Panc1 (cell line): ENCODE measurements at regions not wholly inside any gene's neighbourhood (a gene's known extent, or its start where the extent isn't known, plus 50 kb on each side); places are given as distances from the start of the nearest gene placed in this dataset.

Experiments
- ATAC-seq: fragments of 200-7000 bp; cut with Tn5 transposase; 2 replicates; pipeline ENCODE4 v1.9.1; 2020; ENCODE audit warnings: mild to moderate bottlenecking, moderate library complexity
- BruUV-seq: library from RNA; stranded (reverse); fragments of 400-500 nt; replicated peaks from 2 replicates; lab custom pipeline; 2021; lab: Mats Ljungman, UMichigan
- CTCF ChIA-PET: fragments of 300-600 bp; sonication (Branson Sonifier 250); formaldehyde crosslinking; loops from one replicate; lab custom pipeline; 2022; ENCODE audit warnings: antibody characterized with exemption; lab: Charles Lee
- POLR2A ChIA-PET: fragments of 300-600 bp; sonication (Branson Sonifier 250); formaldehyde crosslinking; loops from one replicate; lab custom pipeline; 2022; ENCODE audit warnings: antibody characterized with exemption; lab: Charles Lee
- DNase-seq: peaks from one replicate; pipeline ENCODE4 v3.0.0-alpha.2; 2010; ENCODE audit warnings: low read depth, low spot score
- H3K27ac ChIP-seq: 2 replicates; pipeline ENCODE4 v1.5.1; 2011; ENCODE audit warnings: mild to moderate bottlenecking, low read length, inconsistent platforms
- H3K27me3 ChIP-seq: fragments of 200-500 bp; sonication (Bioruptor generic); 2 replicates; pipeline ENCODE4 v1.6.0; 2014; ENCODE audit warnings: low read length, inconsistent platforms; ENCODE audit not compliant: control insufficient read depth, insufficient read depth
- H3K36me3 ChIP-seq: fragments of 200-500 bp; sonication (Bioruptor generic); 2 replicates; pipeline ENCODE4 v1.5.1; 2014; ENCODE audit warnings: inconsistent platforms, mild to moderate bottlenecking, low read length, moderate library complexity; ENCODE audit not compliant: control insufficient read depth, insufficient read depth
- H3K4me1 ChIP-seq: 2 replicates; pipeline ENCODE4 v1.5.1; 2011; ENCODE audit warnings: inconsistent platforms, mild to moderate bottlenecking, low read length, moderate library complexity; ENCODE audit not compliant: control insufficient read depth, insufficient read depth
- H3K4me3 ChIP-seq, 2 experiments: 2 replicates each; pipeline ENCODE4 v1.5.1; 2011 to 2012; ENCODE audit warnings: low read depth in 2 of 2, low read length in 2 of 2, mild to moderate bottlenecking in 2 of 2, inconsistent platforms in 1 of 2, moderate library complexity in 1 of 2
- H3K9me3 ChIP-seq: fragments of 200-500 bp; sonication (Bioruptor generic); 2 replicates; pipeline ENCODE4 v1.5.1; 2014; ENCODE audit warnings: low read depth, mild to moderate bottlenecking, inconsistent platforms, low read length, moderate library complexity; ENCODE audit not compliant: control insufficient read depth, insufficient read depth
- POLR2AphosphoS5 ChIP-seq: IDR thresholded peaks from 2 replicates; pipeline ENCODE4 v1.6.1; 2012; ENCODE audit warnings: mild to moderate bottlenecking, low read depth, low read length, moderate library complexity
- REST ChIP-seq, 2 experiments: IDR thresholded peaks; 2 replicates each; pipeline ENCODE4 v1.6.1; 2011 to 2012; ENCODE audit warnings: low read depth in 2 of 2, control low read depth in 1 of 2, low read length in 1 of 2, mild to moderate bottlenecking in 1 of 2, moderate library complexity in 1 of 2; ENCODE audit not compliant: insufficient read depth in 1 of 2
- SIN3A ChIP-seq: IDR thresholded peaks from 2 replicates; pipeline ENCODE4 v1.6.1; 2012; ENCODE audit warnings: low read depth, mild to moderate bottlenecking, low read length, moderate library complexity, borderline replicate concordance; ENCODE audit not compliant: insufficient read depth
- TCF7L2 ChIP-seq: IDR thresholded peaks from 2 replicates; pipeline ENCODE4 v1.6.1; 2011; ENCODE audit warnings: mild to moderate bottlenecking, low read depth, low read length, inconsistent platforms
- in situ Hi-C: cut with HindIII; loops from 2 replicates; pipeline ENCODE4 v1.10.0; 2016; ENCODE audit warnings: low sequenced_read_pairs, low pct_unique_long_range_greater_than_20kb
- intact Hi-C: fragments of 100-400 bp; cut with micrococcal nuclease; formaldehyde crosslinking; loops from one replicate; pipeline ENCODE4 v1.10.0; 2022; ENCODE audit not compliant: unreplicated experiment
- TF ChIP-seq, protein P1 (sequence below): fragments of 450-650 bp; IDR thresholded peaks from 2 replicates; pipeline ENCODE4 v1.5.1; 2017; ENCODE audit warnings: mild to moderate bottlenecking

GRCh38 chr6:163930012-163930411 lies 515.5 kb downstream of the QKI start:
- no peak overlapping the region for H3K4me3 ChIP-seq
- H3K27me3 ChIP-seq: 0 out of 2 replicates have a peak, but pooled peaks cover 2% of the 10 kb centered on the region
- no peaks in the 10 kb centered on the region for H3K36me3 ChIP-seq
- H3K4me1 ChIP-seq: no peaks in the 10 kb centered on the region
- POLR2A ChIA-PET: no interaction called here
- intact Hi-C loops: no loop called here
- TF ChIP-seq, protein P1, sequence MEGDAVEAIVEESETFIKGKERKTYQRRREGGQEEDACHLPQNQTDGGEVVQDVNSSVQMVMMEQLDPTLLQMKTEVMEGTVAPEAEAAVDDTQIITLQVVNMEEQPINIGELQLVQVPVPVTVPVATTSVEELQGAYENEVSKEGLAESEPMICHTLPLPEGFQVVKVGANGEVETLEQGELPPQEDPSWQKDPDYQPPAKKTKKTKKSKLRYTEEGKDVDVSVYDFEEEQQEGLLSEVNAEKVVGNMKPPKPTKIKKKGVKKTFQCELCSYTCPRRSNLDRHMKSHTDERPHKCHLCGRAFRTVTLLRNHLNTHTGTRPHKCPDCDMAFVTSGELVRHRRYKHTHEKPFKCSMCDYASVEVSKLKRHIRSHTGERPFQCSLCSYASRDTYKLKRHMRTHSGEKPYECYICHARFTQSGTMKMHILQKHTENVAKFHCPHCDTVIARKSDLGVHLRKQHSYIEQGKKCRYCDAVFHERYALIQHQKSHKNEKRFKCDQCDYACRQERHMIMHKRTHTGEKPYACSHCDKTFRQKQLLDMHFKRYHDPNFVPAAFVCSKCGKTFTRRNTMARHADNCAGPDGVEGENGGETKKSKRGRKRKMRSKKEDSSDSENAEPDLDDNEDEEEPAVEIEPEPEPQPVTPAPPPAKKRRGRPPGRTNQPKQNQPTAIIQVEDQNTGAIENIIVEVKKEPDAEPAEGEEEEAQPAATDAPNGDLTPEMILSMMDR: no peak
- TF ChIP-seq REST (IDR thresholded peaks at IDR 0.05; ENCODE audit: insufficient read depth in 1 of 2, low read depth in 2 of 2, low read length in 1 of 2): no peak
- no peak for TF ChIP-seq TCF7L2
- no peak for TF ChIP-seq POLR2AphosphoS5
- no peak for TF ChIP-seq SIN3A
- ATAC-seq (no peak), DNase-seq (no peak)
- H3K27ac ChIP-seq: no peak overlapping the region
- H3K9me3 ChIP-seq: no peaks in the 10 kb centered on the region
- BruUV-seq: no TSS peak
- CTCF ChIA-PET: no interaction called here
- in situ Hi-C loops: no loop called here

GRCh38 chr6:163929538-163929937 lies 515.0 kb downstream of the QKI start:
- no peak overlapping the region for H3K4me3 ChIP-seq
- no TSS peak for BruUV-seq
- no peak overlapping the region for H3K27ac ChIP-seq
- in situ Hi-C loops (no loop called here), intact Hi-C loops (no loop called here)
- ChIA-PET CTCF (no interaction called here), POLR2A (no interaction called here)
- H3K9me3 ChIP-seq: no peaks in the 10 kb centered on the region
- H3K36me3 ChIP-seq: no peaks in the 10 kb centered on the region
- no peak for ATAC-seq
- H3K27me3 ChIP-seq: 0 out of 2 replicates have a peak, but pooled peaks cover 2% of the 10 kb centered on the region
- H3K4me1 ChIP-seq: no peaks in the 10 kb centered on the region
- TF ChIP-seq SIN3A (no peak), POLR2AphosphoS5 (no peak), TCF7L2 (no peak), REST (IDR thresholded peaks at IDR 0.05; ENCODE audit: insufficient read depth in 1 of 2, low read depth in 2 of 2, low read length in 1 of 2) (no peak)
- no peak for DNase-seq
